ENCODE measurements at regions not wholly inside any gene's neighbourhood (a gene's known extent, or its start where the extent isn't known, plus 50 kb on each side); places are given as distances from the start of the nearest gene placed in this dataset.
"Not testable (repeated sequence)": the region's sequence is repeated elsewhere in the genome, so short reads cannot be mapped to it uniquely, and the experiment has no call there.

DNA sequence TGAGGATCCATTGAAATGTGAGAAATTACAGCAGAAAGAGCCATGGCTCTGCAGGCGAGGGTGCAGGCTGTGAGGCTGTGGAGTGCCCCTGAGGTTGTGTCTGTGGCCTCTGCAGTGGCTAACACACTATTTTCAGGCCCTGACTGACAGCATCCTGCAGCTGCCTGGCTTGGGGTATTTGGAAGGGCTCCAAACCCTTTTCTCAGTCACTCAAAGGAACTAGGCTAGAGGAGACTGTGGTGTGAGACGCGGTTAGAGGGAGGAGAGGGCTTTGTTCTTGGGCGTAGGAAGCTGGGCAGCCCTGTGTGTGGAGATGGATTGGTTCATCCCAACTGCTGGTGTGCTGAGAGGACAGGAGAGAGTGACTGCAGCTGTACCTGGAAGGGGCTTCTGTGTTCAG is 134.9 kb downstream of the RAMP3 start:
- TF ChIP-seq, protein P1, sequence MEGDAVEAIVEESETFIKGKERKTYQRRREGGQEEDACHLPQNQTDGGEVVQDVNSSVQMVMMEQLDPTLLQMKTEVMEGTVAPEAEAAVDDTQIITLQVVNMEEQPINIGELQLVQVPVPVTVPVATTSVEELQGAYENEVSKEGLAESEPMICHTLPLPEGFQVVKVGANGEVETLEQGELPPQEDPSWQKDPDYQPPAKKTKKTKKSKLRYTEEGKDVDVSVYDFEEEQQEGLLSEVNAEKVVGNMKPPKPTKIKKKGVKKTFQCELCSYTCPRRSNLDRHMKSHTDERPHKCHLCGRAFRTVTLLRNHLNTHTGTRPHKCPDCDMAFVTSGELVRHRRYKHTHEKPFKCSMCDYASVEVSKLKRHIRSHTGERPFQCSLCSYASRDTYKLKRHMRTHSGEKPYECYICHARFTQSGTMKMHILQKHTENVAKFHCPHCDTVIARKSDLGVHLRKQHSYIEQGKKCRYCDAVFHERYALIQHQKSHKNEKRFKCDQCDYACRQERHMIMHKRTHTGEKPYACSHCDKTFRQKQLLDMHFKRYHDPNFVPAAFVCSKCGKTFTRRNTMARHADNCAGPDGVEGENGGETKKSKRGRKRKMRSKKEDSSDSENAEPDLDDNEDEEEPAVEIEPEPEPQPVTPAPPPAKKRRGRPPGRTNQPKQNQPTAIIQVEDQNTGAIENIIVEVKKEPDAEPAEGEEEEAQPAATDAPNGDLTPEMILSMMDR (IDR thresholded peaks at IDR 0.05; ENCODE audit: low read length, missing control alignments) = no peak
- no peak for DNase-seq (ENCODE audit: low read depth)
- no peak overlapping the region for H3K4me3 ChIP-seq (replicated peaks; ENCODE audit: low read depth, low read length)

DNA sequence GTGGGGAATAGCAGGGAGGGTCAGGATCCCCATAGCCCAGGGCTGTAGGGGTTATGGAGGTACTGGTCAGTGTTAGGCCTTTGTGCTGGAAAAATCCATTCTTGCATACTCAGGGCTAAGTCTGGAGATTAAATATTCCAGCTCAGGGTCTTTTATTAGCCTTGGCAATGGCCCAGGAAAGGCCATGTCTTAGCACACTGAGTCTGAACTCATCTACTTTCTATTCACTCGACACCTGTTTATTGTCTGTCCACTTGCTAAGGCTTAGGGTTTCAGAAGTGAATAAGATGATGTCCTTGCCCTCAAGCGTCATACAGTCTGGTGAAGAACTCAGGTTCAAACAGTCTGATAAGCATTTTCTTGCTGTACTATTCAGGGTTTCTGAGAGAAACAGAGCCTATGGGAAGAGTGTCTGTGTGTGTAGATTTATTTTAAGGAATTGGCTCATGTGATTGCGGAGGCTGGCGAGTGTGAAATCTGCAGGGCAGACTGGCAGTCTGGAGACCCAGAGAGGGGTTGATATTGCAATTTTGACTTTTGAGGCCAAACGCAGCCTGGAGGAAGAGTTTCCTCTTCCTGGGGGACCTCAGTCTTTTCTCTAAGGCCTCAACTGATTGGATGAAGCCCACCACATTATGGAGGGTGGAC is 135.8 kb downstream of the RAMP3 start:
- no peak for DNase-seq (ENCODE audit: low read depth)
- H3K4me3 ChIP-seq (replicated peaks; ENCODE audit: low read depth, low read length) = no peak overlapping the region
- TF ChIP-seq, protein P1 (IDR thresholded peaks at IDR 0.05; ENCODE audit: low read length, missing control alignments) = no peak

- DNase-seq (ENCODE audit: low read depth) = no peak
- TF ChIP-seq, protein P1 (IDR thresholded peaks at IDR 0.05; ENCODE audit: low read length, missing control alignments) = no peak
- H3K4me3 ChIP-seq (replicated peaks; ENCODE audit: low read depth, low read length) = no peak overlapping the region
Observed at GRCh38 chr7:45294559-45294958, 137.0 kb downstream of the RAMP3 start.

DNA sequence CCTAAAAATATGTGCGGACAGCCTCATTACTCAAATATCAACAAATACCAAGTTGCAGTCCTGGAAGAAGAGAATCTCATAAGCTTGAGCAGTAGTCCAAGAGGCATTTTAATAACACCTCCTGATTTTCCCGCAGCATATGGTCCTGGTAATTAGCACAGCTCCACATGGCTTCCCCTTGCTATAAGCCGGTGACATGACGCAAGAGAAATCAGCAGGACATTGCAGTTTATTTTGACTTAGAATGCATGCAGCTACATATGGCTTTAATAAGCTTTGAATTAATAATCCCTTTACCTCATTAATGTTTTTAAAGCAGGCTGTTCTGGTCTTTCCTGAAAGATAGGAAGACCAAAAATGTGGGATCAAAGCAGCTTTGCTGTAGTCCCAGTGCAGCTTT is 137.6 kb downstream of the RAMP3 start:
- H3K4me3 ChIP-seq (replicated peaks; ENCODE audit: low read depth, low read length) = no peak overlapping the region
- TF ChIP-seq, protein P1 (IDR thresholded peaks at IDR 0.05; ENCODE audit: low read length, missing control alignments) = no peak
- no peak for DNase-seq (ENCODE audit: low read depth)

- no peak for DNase-seq (ENCODE audit: low read depth)
- no peak overlapping the region for H3K4me3 ChIP-seq (replicated peaks; ENCODE audit: low read depth, low read length)
- TF ChIP-seq, protein P1 (IDR thresholded peaks at IDR 0.05; ENCODE audit: low read length, missing control alignments) = no peak
Observed at GRCh38 chr7:45296748-45297147, 139.2 kb downstream of the RAMP3 start.

DNA sequence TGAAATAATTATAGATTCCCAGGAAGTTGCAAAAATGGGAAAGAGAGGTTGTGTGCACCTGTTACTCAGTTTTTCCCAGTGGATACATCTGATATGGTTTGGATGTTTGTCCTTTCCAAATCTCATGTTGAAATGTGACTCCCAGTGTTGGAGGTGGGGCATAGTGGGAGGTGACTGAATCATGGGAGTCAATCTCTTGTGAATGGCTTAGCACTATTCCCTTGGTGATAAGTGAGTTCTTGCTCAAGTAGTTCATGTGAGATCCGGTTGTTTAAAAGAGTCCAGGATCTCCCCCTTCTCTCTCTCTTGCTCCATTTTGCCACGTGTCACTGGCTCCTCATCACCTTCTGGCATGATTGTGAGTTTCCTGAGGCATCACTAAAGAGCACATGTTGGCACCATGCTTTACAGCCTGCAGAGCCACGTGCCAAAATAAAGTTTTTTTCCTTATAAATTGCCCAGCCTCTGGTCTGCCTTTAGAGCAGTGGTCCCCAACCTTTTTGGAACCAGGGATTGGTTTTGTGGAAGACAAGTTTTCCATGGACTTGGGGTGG is 149.2 kb downstream of the RAMP3 start:
- TF ChIP-seq, protein P1 (IDR thresholded peaks at IDR 0.05; ENCODE audit: low read length, missing control alignments) = no peak
- H3K4me3 ChIP-seq (replicated peaks; ENCODE audit: low read depth, low read length) = no peak overlapping the region
- DNase-seq (ENCODE audit: low read depth) = no peak

GRCh38 chr7:45311597-45311996 is 154.0 kb downstream of the RAMP3 start:
- TF ChIP-seq, protein P1 (IDR thresholded peaks at IDR 0.05; ENCODE audit: low read length, missing control alignments) = no peak
- no peak overlapping the region for H3K4me3 ChIP-seq (replicated peaks; ENCODE audit: low read depth, low read length)
- DNase-seq (ENCODE audit: low read depth) = no peak

GRCh38 chr7:45315512-45315911 is 157.9 kb downstream of the RAMP3 start:
- not testable (repeated sequence) for H3K4me3 ChIP-seq (replicated peaks; ENCODE audit: low read depth, low read length); DNase-seq (ENCODE audit: low read depth)
